ENCODE measurements at regions not wholly inside any gene's neighbourhood (a gene's known extent, or its start where the extent isn't known, plus 50 kb on each side); places are given as distances from the start of the nearest gene placed in this dataset.
"Not testable (repeated sequence)": the region's sequence is repeated elsewhere in the genome, so short reads cannot be mapped to it uniquely, and the experiment has no call there.

DNA sequence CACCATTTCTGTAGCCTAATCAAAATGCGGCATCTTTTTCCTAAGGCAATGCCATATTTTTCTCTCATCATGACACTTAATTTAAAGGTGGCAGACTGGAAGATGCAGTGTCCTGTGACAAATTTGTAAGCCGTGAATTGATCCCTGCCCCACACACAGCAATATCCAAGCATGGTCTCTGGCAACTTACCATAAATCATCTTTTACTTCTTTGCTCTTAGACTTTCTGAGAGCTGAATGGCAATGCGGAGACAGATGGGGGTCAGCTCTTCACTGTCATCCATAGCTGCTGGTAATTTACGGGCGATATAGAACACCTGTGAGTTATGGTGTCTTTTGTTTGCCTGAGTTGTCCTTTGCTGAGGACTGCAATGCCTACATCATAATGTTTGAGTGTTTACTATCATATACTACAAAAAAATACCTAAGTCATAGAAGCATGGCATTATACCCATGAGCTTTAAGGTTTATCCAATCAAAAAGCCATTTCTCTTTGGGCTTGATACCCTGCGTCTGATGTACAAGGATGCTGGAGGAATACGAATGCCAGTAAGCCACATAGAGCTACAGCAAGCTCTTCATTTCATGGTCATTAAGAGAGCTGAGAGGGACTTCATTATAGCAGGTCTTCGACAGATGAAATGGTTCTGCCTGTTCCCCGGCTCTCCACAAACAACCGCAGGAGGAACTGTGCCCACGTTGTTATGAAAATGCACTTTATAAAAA is 148.1 kb downstream of the TRIML1 start:
- no peak for DNase-seq

DNA sequence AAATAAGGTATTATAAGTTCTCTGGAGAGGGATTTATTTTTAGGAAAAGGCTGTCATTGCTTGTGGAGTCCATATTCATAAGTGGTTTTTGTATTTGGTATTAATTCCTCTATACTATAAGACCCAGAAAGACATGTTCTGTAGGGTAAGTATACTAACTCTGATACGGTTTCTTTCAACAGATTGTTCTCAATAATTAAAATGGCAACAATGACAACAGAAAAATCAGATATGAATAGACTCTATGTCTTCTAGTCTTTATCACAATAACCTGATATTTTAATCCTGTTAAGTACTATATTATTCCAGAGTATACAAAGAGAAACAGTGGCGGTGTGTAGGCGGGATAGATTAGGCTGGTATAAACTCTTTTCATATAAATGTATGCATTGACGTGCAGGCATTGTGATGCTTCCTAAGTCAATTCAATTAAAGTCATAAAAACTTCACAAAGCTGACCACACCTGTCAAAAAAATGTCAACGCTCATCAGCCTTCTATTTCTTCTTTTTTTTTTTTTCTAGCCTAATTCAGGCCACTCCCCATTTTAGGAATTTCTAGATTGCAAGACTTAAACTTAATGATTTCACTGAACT is 150.4 kb downstream of the TRIML1 start:
- no peak for DNase-seq

DNA sequence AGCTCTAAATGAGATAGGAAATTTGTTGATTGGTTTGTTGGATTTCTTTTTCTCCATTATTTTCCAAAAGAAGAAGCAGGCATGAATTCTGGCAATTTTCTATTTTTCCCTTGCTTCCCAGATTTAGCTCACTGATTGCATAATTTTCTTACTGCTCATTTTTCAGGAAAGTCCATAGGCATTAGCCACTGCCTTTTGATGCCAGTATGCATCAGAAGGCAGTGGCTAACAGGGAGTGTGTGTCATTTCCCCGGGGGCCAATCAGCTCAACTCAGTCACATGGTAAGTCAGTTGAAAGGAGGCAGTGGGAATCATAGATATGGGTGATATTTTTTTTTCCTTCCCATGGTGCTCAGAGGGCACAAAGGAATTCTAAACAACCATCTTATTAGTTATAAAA is 156.7 kb downstream of the TRIML1 start:
- no peak for DNase-seq

DNA sequence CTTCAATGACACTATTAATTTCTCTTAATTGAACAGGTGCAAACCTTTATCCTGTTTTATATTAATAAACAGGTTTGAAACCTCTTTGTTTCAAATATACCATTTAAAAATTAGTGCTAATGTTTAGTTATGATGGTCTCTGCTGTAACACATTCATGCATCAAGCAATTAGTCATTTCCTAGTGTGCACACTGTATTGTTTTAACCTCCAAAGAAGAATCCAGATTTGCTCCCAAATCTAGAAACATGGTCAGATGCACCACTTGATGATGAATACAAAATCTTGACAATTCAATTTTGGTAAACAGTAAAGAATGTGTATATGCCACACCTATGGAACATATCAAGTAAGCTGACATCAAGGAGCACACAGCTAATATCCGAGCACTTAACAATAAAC is 157.1 kb downstream of the TRIML1 start:
- DNase-seq, result no peak

DNA sequence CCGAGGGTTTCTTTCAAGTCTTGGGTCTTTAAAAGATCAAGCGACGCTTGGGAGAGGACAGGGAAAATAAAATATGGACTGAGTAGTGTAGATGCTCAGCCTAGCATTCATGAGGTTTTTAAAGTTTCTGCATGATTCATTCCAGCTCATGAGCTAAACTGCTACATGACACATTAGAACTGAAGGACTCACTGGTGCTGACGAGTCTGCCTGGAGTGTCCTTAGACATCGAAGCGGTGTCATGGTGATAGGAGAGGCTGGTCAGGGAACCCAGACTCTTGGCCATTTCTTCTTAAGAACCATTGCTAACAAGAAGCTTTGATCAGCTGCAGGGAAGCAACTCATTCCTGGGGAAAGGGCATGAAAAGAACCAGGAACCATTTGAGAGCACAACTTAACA is 158.6 kb downstream of the TRIML1 start:
- DNase-seq, result no peak

DNA sequence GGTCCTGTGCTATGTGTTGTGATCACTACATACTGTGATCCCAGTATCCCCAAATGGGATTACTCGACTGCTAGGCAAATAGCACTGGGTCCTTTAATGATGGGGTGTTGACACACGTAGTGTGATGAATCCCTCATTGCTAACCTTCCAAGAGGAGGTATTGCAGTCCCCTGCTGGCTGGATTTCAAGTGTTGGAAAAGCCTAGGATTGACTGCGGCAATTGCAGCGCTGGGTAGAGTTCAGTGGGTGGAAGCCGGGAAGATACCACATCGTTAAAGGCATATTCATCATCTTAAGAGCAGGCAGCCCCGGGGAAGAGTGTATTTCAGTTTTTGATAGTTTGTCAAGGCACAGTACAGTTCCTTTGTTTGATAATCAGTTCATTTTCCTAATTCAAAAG is 159.9 kb downstream of the TRIML1 start:
- no peak for DNase-seq

DNA sequence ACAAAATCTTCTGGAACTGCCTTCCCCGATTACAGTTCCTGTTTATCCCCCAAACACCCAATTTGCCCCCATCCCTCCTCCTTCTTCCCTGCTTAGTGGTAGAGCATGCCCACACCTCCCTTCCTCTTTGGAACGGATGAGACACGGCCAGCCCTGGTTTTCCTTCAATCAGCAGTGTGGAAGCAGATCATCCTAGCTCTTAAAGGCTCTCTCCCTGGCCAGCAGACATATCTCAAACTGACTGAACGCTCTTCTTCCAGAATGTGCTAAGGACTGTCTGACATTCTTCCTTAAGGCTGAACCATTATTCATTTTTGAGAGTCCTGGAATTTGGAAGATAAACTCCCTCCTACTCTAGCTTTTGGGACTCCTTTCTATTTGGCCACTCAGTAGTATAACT is 161.1 kb downstream of the TRIML1 start:
- no peak for DNase-seq

DNA sequence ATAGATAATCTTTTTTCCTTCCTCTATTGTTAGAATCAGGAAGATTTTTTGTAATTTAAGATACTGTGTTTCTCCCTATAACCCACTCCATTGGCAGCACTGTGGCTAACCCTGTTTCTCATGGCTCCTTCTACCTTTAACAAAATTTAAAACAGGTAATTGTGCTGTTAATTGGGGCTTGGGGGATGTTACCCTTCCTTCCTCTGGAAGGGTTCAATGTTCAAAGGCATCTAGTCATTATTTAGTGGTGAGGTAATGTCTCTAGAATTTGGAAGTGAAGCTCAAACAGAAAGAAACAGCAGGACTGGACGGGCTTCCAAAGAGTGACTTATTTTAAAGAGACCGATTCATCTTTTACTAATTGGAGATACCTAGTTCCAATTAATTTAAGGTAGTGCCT is 166.4 kb downstream of the TRIML1 start:
- DNase-seq, result no peak

DNA sequence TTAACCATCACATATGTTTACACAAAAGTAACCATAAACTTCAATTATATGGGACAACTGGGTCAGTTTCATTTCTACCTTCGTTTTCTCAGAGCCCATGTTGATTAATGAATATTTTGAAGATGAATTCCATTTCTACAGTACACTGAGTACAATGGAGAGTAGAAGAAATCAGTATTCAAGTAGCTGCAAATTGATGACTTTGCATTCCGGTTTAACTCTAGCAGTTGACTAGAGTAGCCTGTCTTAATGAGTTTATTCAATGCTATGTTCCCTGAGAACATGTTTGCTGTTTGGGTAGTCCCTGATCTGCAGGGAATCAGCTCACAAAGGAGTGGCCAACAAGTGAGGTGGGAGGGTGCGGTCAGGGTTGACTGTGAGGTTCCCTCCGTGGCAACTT is 168.3 kb downstream of the TRIML1 start:
- DNase-seq, result no peak

DNA sequence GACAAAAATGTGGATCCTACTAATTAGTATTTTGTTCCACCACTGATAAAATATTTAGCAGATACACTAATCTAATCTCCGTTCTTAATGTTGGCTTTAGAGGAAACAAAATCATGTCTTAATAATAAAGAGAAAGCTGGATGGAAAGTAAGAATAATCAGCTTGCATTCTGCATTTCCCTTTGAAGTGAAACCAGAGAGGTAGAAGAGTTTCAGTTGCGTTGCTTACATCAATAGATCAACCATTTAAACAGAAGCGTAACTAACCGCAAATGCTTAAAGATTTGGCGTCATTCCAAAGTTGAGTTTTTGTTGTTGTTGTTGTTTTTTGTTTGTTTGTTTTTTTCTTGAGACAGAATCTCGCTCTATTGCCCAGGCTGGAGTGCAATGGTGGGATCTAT is 168.9 kb downstream of the TRIML1 start:
- no peak for DNase-seq

DNA sequence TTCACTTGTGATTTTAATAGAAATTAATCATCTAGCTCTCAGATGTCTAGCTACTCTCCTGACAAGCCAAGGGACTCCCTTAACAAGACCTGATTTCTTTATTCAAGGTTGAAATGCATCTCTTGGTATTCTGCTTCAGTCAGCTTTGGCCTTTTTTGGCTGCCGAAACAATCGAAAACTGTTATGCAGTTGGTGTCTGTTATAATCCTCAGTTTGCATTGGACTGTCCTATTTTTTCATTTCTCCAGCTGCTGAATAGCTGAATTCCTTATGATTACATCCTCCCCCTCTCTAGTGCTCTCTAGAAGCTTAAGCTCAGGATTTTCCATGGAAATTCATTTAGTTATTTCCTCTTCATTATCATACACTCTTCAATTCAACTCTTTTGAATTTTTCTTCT is 177.2 kb downstream of the TRIML1 start:
- DNase-seq, result no peak

DNA sequence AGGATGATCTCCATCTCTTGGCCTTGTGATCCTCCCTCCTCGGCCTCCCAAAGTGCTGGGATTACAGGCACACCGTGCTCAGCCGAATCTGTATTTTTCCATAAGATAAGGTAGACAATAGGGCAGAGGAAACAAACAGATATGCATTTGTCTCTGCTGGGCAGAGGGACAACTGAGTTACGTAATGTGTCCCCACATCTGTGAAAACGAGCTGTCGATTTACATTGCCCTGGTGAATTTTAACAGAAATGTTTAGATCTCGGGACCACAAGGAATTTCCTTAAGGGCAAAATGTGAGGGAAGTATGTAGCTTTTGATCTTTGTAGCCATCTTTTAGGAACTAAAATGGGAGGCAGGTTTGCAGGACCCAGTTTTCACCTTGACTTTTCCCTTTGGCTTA is 189.7 kb downstream of the TRIML1 start:
- DNase-seq, result no peak

DNA sequence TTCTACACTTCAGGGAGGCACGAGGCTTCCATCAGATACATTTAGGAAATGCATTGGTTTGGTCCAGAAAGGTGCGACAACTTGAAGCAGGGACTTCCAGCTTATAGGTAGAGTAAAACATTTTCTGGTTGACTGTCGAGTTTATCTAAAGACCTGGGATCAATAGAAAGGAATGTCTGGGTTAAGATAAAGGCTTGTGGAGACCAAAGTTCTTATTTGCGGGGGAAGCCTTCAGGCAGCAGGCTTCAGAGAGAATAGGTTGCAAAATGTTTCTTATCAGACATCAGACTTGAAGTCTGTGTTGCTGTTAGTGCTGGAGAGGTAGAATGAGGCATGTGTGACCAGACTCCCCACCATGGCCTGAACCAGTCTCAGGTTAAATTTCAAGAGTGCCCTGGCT is 190.3 kb downstream of the TRIML1 start:
- DNase-seq, result no peak

DNA sequence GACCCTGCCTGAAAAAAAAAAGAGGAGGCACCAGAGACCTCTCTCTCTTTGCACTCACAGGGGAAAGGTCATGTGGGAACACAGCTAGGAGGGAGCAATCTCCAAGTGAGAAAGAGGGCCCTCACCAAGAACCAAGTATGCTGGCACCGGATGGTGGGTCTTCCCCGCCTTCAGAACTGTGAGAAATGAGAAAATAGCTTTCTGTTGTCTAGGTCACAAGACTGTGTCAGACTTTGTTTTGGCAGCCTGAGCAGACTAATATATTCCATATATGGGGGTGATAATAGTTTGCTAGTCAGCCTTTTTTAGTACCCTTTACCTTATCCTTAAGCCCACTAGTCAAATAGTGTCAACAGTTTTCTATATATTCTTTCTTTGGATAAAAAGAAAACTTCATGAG is 193.0 kb downstream of the TRIML1 start:
- DNase-seq, result no peak

DNA sequence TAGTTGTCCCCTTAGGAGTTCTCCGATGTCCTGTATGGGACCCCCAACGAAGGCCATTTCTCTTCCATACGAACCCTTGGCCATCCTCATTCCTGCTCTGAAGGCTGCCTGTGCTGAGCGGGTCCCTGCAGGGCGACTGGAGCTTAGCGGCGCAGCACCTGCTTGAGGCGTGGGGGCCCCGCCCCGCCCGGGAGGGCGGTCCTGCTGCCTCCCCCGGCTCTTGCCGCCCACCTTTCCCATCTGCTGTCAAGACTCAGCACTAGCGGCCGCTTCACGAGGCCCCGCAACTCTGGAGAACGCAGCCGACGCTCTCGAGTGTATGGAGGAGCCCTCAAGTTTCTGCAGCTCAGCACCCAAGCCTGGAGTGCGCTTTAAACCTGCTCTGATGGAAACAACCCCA is 197.7 kb downstream of the TRIML1 start:
- DNase-seq, result no peak

DNA sequence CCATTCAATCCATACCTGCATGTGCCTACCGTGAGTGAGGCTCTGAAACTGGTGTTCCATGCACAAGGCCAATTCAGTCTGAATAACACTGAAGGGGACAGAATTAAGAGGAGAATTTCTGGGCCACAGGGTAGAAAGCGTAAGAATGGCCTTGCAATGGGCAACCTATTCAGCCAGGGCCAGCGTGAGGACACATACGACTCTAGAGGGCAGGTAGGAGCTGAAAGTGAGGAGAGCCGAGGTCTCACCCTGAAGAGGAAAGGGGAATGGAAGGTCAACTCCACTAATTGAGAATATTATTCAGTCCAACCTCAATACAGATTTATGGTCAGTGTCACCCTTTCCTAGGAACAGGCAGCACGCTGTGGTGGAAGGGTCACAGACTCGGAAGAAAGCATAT is 202.2 kb downstream of the TRIML1 start:
- no peak for DNase-seq

DNA sequence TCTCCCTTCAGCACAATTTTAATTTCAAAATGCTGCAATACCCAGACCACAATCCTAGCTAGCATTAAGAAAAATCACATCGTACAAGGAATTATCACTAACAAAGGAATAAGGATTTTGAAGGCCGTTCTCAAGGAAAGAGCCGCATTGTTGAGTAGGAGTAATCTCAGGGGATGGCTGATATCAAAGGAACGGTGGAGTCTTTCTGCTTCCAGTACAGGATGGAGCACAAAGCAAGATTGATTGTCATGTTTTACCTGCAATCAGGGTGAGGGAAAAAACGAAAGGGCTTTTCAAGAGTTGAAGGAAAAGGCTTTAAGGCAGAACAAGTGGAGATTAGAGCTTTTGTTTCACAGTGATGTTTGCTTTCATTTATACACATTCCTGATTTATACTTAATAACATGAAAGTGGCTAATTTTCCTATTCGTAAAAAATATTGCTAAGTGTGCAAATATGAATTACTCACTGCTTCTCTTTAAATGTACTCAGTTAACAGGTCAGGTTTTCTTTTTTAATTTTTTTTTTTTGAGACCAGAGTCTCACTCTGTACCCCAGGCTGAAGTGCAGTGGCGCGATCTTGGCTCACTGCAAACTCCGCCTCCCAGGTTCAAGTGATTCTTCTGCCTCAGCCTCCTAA is 207.0 kb downstream of the TRIML1 start:
- DNase-seq, result no peak

DNA sequence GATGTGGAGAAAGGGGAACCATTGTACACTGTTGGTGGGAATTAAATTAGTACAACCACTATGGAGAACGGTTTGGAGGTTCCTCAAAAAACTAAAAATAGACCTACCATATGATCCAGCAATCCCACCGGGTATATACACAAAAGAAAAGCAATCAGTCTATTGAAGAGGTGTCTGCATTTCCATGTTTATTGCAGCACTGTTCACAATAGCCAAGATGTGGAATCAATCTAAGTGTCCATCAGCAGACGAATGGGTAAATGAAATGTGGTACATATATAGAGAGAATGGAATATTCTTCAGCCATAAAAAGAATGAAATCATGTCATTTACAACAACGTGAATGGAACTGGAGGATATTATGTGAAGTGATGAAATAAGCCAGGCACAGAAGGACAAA is 208.1 kb downstream of the TRIML1 start:
- no peak for DNase-seq

DNA sequence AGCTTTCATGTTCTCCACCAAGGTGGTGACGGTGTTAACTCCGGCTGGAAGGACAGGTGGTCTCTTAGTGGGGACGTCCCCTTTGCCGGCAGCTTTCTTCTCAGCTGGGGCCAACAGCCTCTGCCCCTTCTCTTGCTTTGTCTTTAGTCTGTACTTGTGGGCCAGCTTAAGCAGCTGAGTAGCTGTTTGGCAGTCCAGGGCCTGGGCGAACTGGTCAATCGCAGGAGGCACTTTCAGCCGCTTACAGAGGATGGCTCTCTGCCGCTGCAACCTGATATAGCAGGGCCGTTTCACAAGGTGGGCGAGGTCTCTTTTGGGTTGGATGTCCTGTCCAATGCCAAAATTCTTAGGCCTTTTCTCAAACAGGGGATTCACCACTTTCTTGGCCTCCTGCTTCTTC is 210.3 kb downstream of the TRIML1 start:
- DNase-seq, result not testable (repeated sequence)

DNA sequence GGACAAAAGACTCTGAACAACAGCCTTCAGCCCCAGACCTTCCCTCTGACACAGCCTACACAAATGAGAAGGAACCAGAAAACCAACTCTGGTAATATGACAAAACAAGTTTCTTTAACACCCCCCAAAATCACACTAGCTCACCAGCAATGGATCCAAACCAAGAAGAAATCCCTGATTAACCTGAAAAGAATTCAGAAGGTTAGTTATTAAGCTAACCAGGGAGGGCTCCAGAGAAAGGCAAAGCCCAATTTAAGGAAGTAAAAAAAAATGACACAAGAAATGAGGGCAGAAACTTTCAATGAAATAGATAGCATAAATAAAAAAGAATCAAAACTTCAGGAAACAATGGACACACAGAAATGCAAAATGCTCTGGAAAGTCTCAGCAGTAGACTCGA is 224.0 kb downstream of the TRIML1 start:
- DNase-seq, result no peak

DNA sequence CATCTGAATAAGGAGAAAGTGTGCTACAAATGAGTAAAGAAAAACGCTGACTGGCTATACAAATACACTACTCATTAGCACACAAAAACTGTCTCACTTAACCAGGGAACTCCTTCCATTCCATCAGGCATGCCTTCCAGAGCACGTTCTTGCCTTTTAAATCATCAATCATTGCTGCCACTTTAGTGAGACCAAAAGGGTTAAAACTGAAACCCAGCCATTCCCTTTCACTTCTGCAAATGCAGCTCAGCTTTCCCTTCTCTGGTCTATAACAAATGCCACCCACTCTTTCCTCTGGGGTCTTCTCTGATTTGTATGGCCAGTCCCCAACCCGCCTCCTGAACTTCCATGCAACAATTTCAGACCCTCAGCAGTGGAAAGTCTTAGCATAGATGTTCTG is 231.5 kb downstream of the TRIML1 start:
- no peak for DNase-seq

DNA sequence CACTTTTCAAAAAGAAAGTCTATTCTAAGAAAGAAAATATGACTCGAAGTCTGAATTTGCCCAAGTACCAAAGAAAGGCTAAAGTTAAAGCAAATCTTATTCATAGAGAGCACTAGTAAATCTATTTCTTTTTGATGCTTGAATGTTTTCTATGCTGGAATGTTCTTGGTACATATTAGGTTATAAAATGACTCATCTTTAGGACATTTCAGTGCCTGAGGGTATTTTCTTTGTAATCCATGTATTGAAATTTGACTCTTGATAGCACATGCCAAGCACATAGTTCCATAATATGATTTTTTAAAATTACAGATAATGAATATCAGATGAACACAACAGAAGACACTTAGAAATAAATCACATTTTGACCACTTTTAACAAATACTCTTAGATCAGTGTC is 232.8 kb downstream of the TRIML1 start:
- DNase-seq, result no peak

DNA sequence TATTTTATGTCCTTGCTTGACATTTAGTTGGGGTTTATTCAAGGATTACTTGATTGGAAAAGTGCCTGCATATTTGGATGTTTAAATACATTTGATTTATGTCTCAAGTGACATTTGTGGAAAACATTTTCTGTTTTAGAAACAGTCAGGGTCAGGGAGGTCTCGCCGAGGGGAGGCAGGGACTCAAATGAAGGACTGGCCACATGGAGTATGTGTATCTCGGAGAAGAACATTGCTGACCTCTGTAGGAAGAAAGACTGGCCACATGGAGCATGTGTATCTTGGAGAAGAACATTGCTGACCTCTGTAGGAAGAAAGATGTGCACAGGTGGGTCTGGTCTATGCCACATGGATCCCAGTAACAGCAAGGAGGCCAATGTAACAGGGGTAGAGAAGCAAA is 233.6 kb downstream of the TRIML1 start:
- DNase-seq, result no peak

DNA sequence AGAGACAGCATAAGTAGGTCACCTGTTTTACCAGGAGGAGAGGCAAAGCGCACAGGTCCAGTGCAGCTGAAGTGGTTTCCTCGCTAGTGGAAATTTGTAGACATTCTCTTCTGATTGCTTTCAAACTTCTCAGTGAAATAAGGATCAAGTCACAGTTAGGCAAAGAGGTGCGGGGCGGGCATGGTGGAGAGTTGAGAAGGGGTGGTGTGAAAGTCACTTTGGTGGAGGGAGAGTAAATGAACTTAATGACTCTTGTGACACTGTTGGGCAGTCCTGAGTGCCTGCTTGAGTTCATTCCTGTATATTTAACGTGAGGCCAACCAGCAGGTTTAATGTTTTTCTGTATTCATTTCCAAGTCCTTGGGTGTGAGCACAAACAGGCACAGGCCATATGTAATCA is 235.6 kb downstream of the TRIML1 start:
- no peak for DNase-seq

DNA sequence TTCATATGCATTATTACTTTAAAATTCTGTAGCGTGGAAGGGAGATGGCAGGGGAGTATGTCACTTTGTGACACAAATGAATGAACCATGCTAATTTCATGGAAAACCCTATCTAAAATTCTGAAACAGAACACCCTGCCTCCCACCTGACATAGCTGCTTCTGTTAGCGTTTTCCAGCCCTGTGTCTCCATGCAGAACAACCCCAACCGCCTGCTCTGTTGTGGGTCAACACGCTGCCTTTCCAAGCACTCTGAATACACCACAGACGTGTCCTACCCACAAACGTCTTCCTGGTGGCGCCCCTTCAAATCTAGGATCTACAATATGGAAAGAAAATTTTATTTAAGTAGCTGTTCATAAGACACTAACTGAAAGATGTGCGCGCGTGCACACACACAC is 238.6 kb downstream of the TRIML1 start:
- DNase-seq, result no peak

Measured in stimulated activated naive CD4-positive, alpha-beta T cell treated with Interleukin-2 at 50 U/mL for 16 hours (primary cell).